H1 (cell line): ENCODE measurements at regions not wholly inside any gene's neighbourhood (a gene's known extent, or its start where the extent isn't known, plus 50 kb on each side); places are given as distances from the start of the nearest gene placed in this dataset.

Source experiments
- CTCF ChIA-PET: fragments of 300-600 bp; sonication (Branson Sonifier 250); formaldehyde crosslinking; loops from one replicate; lab custom pipeline; 2021; ENCODE audit not compliant: partially characterized antibody; lab: Charles Lee
- POLR2A ChIA-PET: fragments of 300-600 bp; sonication (Branson Sonifier 250); formaldehyde crosslinking; loops from one replicate; lab custom pipeline; 2021; ENCODE audit warnings: inconsistent platforms; ENCODE audit not compliant: partially characterized antibody; lab: Charles Lee
- DNase-seq, 2 experiments: peaks; one replicate each; pipeline versions ENCODE4 v3.0.0 to v3.0.0-alpha.2; 2010 to 2022; ENCODE audit warnings: low spot score in 2 of 2, low read depth in 1 of 2, mixed read lengths in 1 of 2
- FAIRE-seq: peaks from 2 replicates; lab custom pipeline; 2011; peaks lifted over from hg19 to GRCh38; lab: Jason Lieb, UNC
- H2AFZ ChIP-seq: 2 replicates; pipeline ENCODE4 v1.8.1; 2012; ENCODE audit warnings: low read length, inconsistent platforms
- H2AK5ac ChIP-seq: 2 replicates; pipeline ENCODE4 v1.6.1; 2013; ENCODE audit warnings: low read depth, low read length
- H2BK120ac ChIP-seq: replicated peaks from 2 replicates; pipeline ENCODE3; 2013; ENCODE audit warnings: low read depth, low read length, inconsistent platforms
- H2BK12ac ChIP-seq: 2 replicates; pipeline ENCODE4 v1.6.1; 2013; ENCODE audit warnings: low read depth, low read length
- H2BK15ac ChIP-seq: 2 replicates; pipeline ENCODE4 v1.6.1; 2013; ENCODE audit warnings: low read length
- H2BK20ac ChIP-seq: 2 replicates; pipeline ENCODE4 v1.6.1; 2013; ENCODE audit warnings: low read length
- H2BK5ac ChIP-seq: 2 replicates; pipeline ENCODE4 v1.6.1; 2013; ENCODE audit warnings: low read depth, low read length
- H3K14ac ChIP-seq: 2 replicates; pipeline ENCODE4 v1.6.1; 2013; ENCODE audit warnings: inconsistent platforms; ENCODE audit not compliant: insufficient read length
- H3K18ac ChIP-seq: 2 replicates; pipeline ENCODE4 v1.6.1; 2013; ENCODE audit warnings: low read length; ENCODE audit errors: extremely low read depth
- H3K23ac ChIP-seq: 2 replicates; pipeline ENCODE4 v1.6.1; 2013; ENCODE audit warnings: inconsistent platforms; ENCODE audit not compliant: insufficient read length
- H3K23me2 ChIP-seq: 2 replicates; pipeline ENCODE4 v1.6.1; 2013; ENCODE audit warnings: low read depth, low read length
- H3K27ac ChIP-seq: 2 replicates; pipeline ENCODE4 v1.6.1; 2011; ENCODE audit warnings: low read depth, low read length, inconsistent platforms
- H3K27me3 ChIP-seq, 4 experiments: replicated peaks in 1 of 4; 1 replicate in 1 of 4; 2 replicates in 3 of 4; pipeline versions ENCODE4 v1.6.1 to v1.8.1; 2011 to 2013; ENCODE audit warnings: low read length in 3 of 4, mild to moderate bottlenecking in 3 of 4, inconsistent platforms in 2 of 4, mixed read lengths in 2 of 4, moderate library complexity in 1 of 4; ENCODE audit not compliant: control insufficient read depth in 3 of 4, insufficient read depth in 3 of 4; ENCODE audit errors: extremely low read depth in 1 of 4
- H3K36me3 ChIP-seq, 4 experiments: 2 replicates each; pipeline versions ENCODE4 v1.6.1 to v1.8.1; 2011 to 2013; ENCODE audit warnings: mild to moderate bottlenecking in 4 of 4, low read length in 3 of 4, moderate library complexity in 2 of 4, control low read depth in 1 of 4, inconsistent platforms in 1 of 4; ENCODE audit not compliant: insufficient read depth in 4 of 4, control insufficient read depth in 2 of 4
- H3K4ac ChIP-seq: replicated peaks from 2 replicates; pipeline ENCODE3; 2013; ENCODE audit warnings: low read length, low read depth, mixed read lengths, inconsistent platforms; ENCODE audit not compliant: insufficient read length
- H3K4me1 ChIP-seq, 4 experiments: replicated peaks in 1 of 4; 1 replicate in 1 of 4; 2 replicates in 3 of 4; pipeline versions ENCODE4 v1.6.1 to v1.8.1; 2011 to 2013; ENCODE audit warnings: low read length in 3 of 4, inconsistent platforms in 2 of 4, mixed read lengths in 1 of 4; ENCODE audit not compliant: insufficient read depth in 4 of 4, control insufficient read depth in 3 of 4
- H3K4me2 ChIP-seq, 2 experiments: 2 replicates each; pipeline versions ENCODE4 v1.6.1 to v1.8.1; 2011 to 2013; ENCODE audit warnings: low read depth in 2 of 2, low read length in 2 of 2, control low read depth in 1 of 2, inconsistent platforms in 1 of 2, mild to moderate bottlenecking in 1 of 2; ENCODE audit not compliant: insufficient read depth in 1 of 2
- H3K4me3 ChIP-seq, 4 experiments: fragments of 200-600, 300-600 bp in 1 of 4; sonication (generic), shearing (Covaris generic), sonication (Bioruptor Twin) in 1 of 4; 2 replicates each; pipeline versions ENCODE4 v1.5.1 to v1.8.1; 2011 to 2016; ENCODE audit warnings: low read length in 4 of 4, low read depth in 3 of 4, control low read depth in 2 of 4, inconsistent platforms in 2 of 4, mild to moderate bottlenecking in 2 of 4, mixed read lengths in 1 of 4, moderate library complexity in 1 of 4; ENCODE audit not compliant: insufficient read depth in 2 of 4; ENCODE audit errors: extremely low read depth in 1 of 4
- H3K56ac ChIP-seq: replicated peaks from 2 replicates; pipeline ENCODE3; 2013; ENCODE audit warnings: low read depth, mild to moderate bottlenecking, mixed read lengths, low read length, inconsistent platforms; ENCODE audit not compliant: insufficient read length
- H3K79me1 ChIP-seq: 2 replicates; pipeline ENCODE4 v1.6.1; 2013; ENCODE audit warnings: low read depth, low read length, control low read depth
- H3K79me2 ChIP-seq, 2 experiments: 2 replicates each; pipeline versions ENCODE4 v1.6.1 to v1.8.1; 2012 to 2013; ENCODE audit warnings: low read length in 2 of 2, mild to moderate bottlenecking in 2 of 2, inconsistent platforms in 1 of 2; ENCODE audit not compliant: insufficient read depth in 2 of 2, control insufficient read depth in 1 of 2
- H3K9ac ChIP-seq, 4 experiments: replicated peaks in 1 of 4; 1 replicate in 1 of 4; 2 replicates in 3 of 4; pipeline versions ENCODE4 v1.6.1 to v1.8.1; 2011 to 2013; ENCODE audit warnings: low read depth in 3 of 4, low read length in 3 of 4, control low read depth in 2 of 4, mild to moderate bottlenecking in 2 of 4, moderate library complexity in 2 of 4, inconsistent platforms in 1 of 4; ENCODE audit errors: extremely low read depth in 1 of 4
- H3K9me3 ChIP-seq, 2 experiments: 2 replicates each; pipeline versions ENCODE4 v1.6.1 to v1.8.1; 2012 to 2013; ENCODE audit warnings: mild to moderate bottlenecking in 2 of 2, moderate library complexity in 2 of 2, control low read depth in 1 of 2, inconsistent platforms in 1 of 2, low read depth in 1 of 2, low read length in 1 of 2, mixed read lengths in 1 of 2; ENCODE audit not compliant: insufficient read depth in 2 of 2
- H4K20me1 ChIP-seq, 2 experiments: replicated peaks in 1 of 2; 2 replicates each; pipeline versions ENCODE3 to v1.8.1; 2011 to 2013; ENCODE audit warnings: inconsistent platforms in 2 of 2, low read length in 2 of 2, mild to moderate bottlenecking in 1 of 2; ENCODE audit not compliant: insufficient read depth in 2 of 2, control insufficient read depth in 1 of 2
- H4K5ac ChIP-seq: 2 replicates; pipeline ENCODE4 v1.6.1; 2013; ENCODE audit warnings: low read length, low read depth, mixed read lengths, inconsistent platforms; ENCODE audit not compliant: insufficient read length
- H4K8ac ChIP-seq: 2 replicates; pipeline ENCODE4 v1.8.0; 2013; ENCODE audit warnings: mild to moderate bottlenecking, moderate library complexity, low read length, inconsistent platforms; ENCODE audit not compliant: insufficient read depth; ENCODE audit errors: extremely low read depth
- H4K91ac ChIP-seq: replicated peaks from 2 replicates; pipeline ENCODE3; 2013; ENCODE audit warnings: low read length, mixed read lengths, inconsistent platforms; ENCODE audit not compliant: insufficient read length
- CBX5 ChIP-seq: fragments of 300-800, 300-1000 bp; sonication (generic); IDR thresholded peaks from 2 replicates; pipeline ENCODE4 v1.7.1; 2016; ENCODE audit warnings: antibody characterized with exemption, low read length, low read depth
- CEBPB ChIP-seq: IDR thresholded peaks from 2 replicates; pipeline ENCODE4 v1.6.1; 2012; ENCODE audit warnings: low read depth, low read length
- CHD2 ChIP-seq: IDR thresholded peaks from 2 replicates; pipeline ENCODE4 v1.6.1; 2012; ENCODE audit warnings: low read length, improper control_type of control experiment
- CREB1 ChIP-seq: IDR thresholded peaks from 2 replicates; pipeline ENCODE4 v1.6.1; 2012; ENCODE audit warnings: inconsistent platforms
- E2F6 ChIP-seq: IDR thresholded peaks from 2 replicates; pipeline ENCODE4 v1.6.1; 2012; ENCODE audit warnings: inconsistent platforms
- PHF8 ChIP-seq: fragments of 200-600 bp; sonication (generic); conservative IDR thresholded peaks from 2 replicates; pipeline ENCODE4 v1.7.1; 2012; ENCODE audit warnings: low read depth, mild to moderate bottlenecking, inconsistent platforms, low read length, moderate library complexity
- POLR2AphosphoS5 ChIP-seq: IDR thresholded peaks from 2 replicates; pipeline ENCODE4 v1.6.1; 2011; ENCODE audit warnings: low read depth, low read length
- RAD21 ChIP-seq, 2 experiments: IDR thresholded peaks in 1 of 2; conservative IDR thresholded peaks in 1 of 2; 2 replicates each; pipeline ENCODE4 v1.6.1; 2011; ENCODE audit warnings: low read depth in 2 of 2, low read length in 2 of 2, improper control_type of control experiment in 1 of 2, inconsistent platforms in 1 of 2, mild to moderate bottlenecking in 1 of 2, moderate library complexity in 1 of 2
- RNF2 ChIP-seq: fragments of 200-900, 300-1000 bp; sonication (generic); IDR thresholded peaks from 2 replicates; pipeline ENCODE4 v1.7.1; 2016; ENCODE audit warnings: borderline replicate concordance, low read depth, mild to moderate bottlenecking, antibody characterized with exemption, low read length; ENCODE audit not compliant: poor library complexity, severe bottlenecking; ENCODE audit errors: missing control alignments
- TEAD4 ChIP-seq: IDR thresholded peaks from 2 replicates; pipeline ENCODE4 v1.6.1; 2012; ENCODE audit warnings: low read depth, low read length, inconsistent platforms, mixed read lengths
- WGBS, 2 experiments: shearing (Covaris generic) in 1 of 2; methylation state at CpG; one replicate each; pipeline versions ENCODE4 v1.1.6 to v1.1.7; 2013 to 2015; ENCODE audit warnings: low lambda C conversion rate in 2 of 2, mixed read lengths in 2 of 2, inconsistent platforms in 1 of 2, low coverage in 1 of 2, missing lambda C conversion rate in 1 of 2; ENCODE audit not compliant: insufficient replicate concordance in 2 of 2, insufficient coverage in 1 of 2, insufficient read length in 1 of 2; ENCODE audit errors: extremely low coverage in 1 of 2, missing lambda C conversion rate in 1 of 2; 5-methylcytosine and 5-hydroxymethylcytosine counted together

GRCh38 chr6:165045631-165046030 is 263.8 kb downstream of the C6orf118 start:
- Histone ChIP-seq H3K4ac (no peak overlapping the region), H3K27me3 (peaks cover 0 to 3% (median 3%) of the 10 kb centered on the region in 4 experiments; a peak in 4 of 7 replicates), H2BK120ac (no peak overlapping the region), H3K9ac (no peak overlapping the region), H2BK20ac (no peak overlapping the region), H3K9me3 (peaks cover 7 to 8% of the 10 kb centered on the region in 2 experiments; a peak in 2 of 4 replicates), H3K18ac (no peak overlapping the region), H3K4me1 (no peaks in the 10 kb centered on the region), H3K23ac (no peak overlapping the region), H3K56ac (no peak overlapping the region), H3K27ac (no peak overlapping the region), H2BK12ac (no peak overlapping the region), H4K20me1 (no peaks in the 10 kb centered on the region), H3K79me1 (no peaks in the 10 kb centered on the region), H3K4me2 (no peak overlapping the region), H2BK15ac (no peak overlapping the region), H4K8ac (no peak overlapping the region), H3K23me2 (no peaks in the 10 kb centered on the region), H2AK5ac (no peak overlapping the region), H3K4me3 (no peak overlapping the region), H2AFZ (no peak overlapping the region), H3K79me2 (no peaks in the 10 kb centered on the region), H2BK5ac (no peak overlapping the region), H4K91ac (no peak overlapping the region), H3K14ac (no peak overlapping the region), H3K36me3 (no peaks in the 10 kb centered on the region; a peak in 2 of 8 replicates), H4K5ac (no peak overlapping the region)
- WGBS, 2 experiments, result 68% methylated on average over 2 of the region's 2 CpGs; no CpG with 5 or more reads in 1 of the 2 experiments
- no peak for DNase-seq
- FAIRE-seq, result no peak
- no peak for TF ChIP-seq CBX5
- no peak for TF ChIP-seq RAD21 (IDR thresholded peaks at IDR 0.05 in 1 of 2, conservative IDR thresholded peaks at IDR 0.05 in 1 of 2; ENCODE audit: low read depth in 2 of 2, low read length in 2 of 2)
- TF ChIP-seq POLR2AphosphoS5, result no peak
- no peak for TF ChIP-seq CHD2
- no peak for TF ChIP-seq TEAD4
- no peak for TF ChIP-seq CREB1
- no peak for TF ChIP-seq RNF2
- no peak for TF ChIP-seq E2F6
- no peak for TF ChIP-seq PHF8
- TF ChIP-seq CEBPB, result no peak
- ChIA-PET POLR2A (no interaction called here), CTCF (no interaction called here)
